GM18502 (cell line): ENCODE measurements at regions not wholly inside any gene's neighbourhood (a gene's known extent, or its start where the extent isn't known, plus 50 kb on each side); places are given as distances from the start of the nearest gene placed in this dataset.

ENCODE experiments used
- ATAC-seq: cut with Tn5 transposase; IDR thresholded peaks from one replicate; pipeline ENCODE4 v1.9.1; 2021; ENCODE audit warnings: mild to moderate bottlenecking; ENCODE audit not compliant: unreplicated experiment, poor library complexity

DNA sequence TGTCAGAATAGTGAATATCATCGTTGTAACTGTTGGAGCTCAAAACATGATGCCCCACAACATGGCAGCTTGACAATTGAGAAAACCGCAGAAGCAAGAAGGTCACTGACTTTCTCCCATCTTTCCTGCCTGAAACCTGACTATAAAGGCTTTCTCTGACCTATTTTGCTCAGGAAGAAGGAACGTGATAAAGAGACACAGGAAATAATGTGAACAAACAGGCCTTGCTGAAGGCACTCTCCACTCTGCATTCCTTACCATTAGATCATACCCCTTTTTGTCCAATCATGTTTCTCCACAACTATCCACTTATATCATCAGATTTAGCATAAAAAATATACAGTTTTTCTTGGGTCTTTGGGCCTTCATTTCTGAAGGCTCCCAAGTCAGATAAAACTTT is 916.8 kb downstream of the METTL15 start:
- no peak for ATAC-seq

DNA sequence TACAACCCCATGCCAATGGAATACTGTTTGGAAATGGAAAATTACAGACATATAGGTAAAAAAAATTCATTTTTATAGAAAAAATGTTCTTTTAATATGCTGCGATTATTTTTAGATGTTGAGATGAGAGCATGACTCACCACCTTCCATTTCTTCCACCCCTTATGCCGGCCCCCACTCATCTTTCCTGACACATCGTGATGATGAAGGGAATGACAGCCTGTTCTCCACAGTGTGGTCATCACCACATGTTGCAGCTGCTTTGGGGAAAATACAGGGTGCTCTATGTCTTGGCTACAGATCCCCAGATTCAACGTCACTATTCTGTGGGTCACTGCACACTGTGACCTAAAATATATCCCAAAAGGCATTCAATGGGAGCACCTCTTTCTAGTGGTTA is 916.2 kb downstream of the METTL15 start:
- no peak for ATAC-seq

GRCh38 chr11:29023761-29024160 is 915.6 kb downstream of the METTL15 start:
- ATAC-seq = no peak

DNA sequence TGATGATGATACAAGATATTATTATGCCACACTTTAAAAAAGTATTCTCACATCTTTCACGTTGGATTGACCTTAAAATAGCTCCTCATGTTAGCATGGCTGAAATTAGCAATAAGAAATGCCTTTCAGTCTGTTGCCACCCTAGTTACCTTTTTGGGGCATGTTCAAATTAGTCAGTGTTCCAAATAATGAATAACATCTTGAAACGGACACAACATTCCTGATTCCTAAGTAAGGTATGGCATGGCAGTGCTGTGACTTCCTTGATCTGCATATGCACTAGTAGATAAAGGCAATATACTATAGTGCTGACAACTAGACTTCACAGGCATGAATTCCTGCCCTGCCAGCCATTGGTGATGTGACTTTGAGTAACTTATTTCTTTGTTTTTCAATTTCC is 914.5 kb downstream of the METTL15 start:
- ATAC-seq = no peak

DNA sequence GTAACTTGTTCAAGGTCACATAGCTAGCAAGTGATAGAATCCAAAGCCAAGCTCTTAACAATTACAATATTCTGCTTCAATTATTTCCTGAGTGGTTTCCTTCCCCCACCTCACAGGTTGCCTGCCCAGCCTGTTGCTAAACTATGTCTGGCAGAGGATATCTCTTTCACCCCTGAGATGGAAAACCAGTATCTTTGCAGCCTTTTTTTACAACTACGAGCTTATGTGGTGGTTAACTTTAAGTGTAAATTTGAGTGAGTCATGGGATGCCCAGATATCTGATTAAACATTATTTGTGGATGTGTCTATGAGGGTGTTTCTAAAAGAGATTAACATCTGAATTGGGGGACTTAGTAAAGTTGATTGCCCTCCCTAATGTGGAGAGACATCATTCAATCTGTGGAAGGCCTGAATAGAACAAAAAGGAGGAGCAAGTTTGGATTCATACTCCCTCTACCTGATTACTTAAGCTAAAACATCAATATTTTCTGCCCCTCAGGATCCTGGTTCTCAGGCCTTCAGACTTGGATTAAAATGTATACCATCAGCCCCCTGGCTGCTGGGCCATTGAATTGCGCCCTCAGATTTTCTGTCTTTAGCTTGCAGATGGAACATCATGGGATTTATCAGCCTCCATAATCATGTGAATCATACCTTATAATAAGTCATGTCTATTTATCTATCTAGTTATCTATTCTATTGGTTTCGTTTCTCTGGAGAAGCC is 911.9 kb downstream of the METTL15 start:
- ATAC-seq = no peak

DNA sequence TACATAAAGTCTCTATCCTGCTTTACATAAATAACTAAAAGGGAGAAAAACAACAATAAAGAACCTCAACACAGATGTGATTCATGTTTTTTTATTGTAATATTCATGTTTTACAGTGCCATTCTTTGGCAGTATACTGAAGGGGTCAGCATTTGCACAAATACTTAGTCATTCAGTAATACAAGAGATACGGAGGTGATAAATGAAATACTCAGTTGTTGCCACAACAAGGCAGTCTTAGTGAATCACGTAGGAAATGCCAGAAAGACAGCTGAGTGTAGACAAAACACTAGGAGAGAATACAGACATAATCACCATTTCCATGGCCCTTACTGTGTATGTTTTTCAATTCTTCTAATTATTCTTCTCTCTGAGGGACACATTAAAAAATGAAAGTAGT is 910.4 kb downstream of the METTL15 start:
- ATAC-seq = no peak

DNA sequence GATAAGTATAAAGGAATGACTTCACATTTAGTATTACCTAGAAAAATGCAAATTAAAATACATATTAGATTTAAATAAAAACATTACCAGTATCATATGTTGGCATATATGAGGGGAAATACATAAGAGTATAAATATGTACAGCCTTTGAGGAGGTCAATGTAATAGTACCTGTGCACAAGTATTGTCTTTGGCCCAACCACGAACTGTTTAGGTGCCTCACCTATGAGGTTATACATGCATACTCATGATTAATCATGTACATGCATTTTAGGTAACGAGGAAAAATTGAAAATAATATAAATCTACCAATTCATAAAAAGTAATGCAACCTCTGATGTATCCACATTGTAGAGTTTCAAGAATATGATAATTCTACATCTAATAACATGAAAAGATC is 909.8 kb downstream of the METTL15 start:
- no peak for ATAC-seq

DNA sequence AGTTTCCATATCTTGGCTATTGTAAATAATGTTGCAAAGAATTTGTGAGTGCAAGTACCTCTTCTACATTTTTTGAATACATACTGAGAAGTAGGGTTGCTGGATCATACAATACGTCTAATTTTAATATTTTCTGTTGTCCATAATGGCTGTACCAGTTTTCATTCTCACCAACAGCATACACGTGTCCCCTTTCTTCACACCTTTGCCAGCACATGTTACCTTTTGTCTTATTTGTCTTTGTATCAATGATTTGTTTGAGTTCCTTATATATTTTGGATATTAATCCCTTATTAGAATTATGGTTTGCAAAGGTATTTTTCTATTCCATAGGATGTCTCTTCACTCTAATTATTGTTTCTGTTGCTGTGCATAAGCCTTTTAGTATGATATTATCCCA is 904.3 kb downstream of the METTL15 start:
- ATAC-seq = no peak

- ATAC-seq = no peak
Observed at GRCh38 chr11:29009426-29009825, 901.2 kb downstream of the METTL15 start.

GRCh38 chr11:29008481-29008880 is 900.3 kb downstream of the METTL15 start:
- no peak for ATAC-seq

GRCh38 chr11:29006668-29007067 is 898.5 kb downstream of the METTL15 start:
- ATAC-seq = no peak

DNA sequence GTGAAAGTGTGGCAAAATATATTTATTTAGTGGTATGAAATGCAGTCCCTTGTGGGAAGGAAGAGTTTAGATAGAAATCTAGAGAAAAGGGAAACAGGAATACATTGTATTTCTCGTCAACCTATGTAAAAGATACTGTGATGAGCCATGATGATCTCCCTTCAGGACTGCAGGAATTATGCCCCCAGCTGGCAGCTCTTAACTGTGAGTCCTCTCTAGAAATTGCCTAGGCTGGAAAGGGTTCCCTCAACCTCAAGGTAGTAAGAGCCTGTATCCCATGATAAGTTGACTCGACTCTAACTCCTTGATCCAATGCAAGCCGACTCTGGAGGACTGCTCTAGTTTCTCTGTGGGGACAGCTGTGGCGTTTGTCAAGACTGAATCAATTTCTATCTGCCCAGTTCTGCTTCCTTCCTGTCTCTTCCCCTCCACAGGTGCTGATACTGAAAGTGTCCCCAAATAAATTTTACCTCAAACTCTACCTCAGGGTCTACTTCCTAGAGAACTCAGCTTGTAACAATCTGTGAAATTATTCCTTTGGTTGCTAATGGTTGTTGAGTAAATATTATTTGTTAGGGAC is 897.3 kb downstream of the METTL15 start:
- ATAC-seq = no peak

DNA sequence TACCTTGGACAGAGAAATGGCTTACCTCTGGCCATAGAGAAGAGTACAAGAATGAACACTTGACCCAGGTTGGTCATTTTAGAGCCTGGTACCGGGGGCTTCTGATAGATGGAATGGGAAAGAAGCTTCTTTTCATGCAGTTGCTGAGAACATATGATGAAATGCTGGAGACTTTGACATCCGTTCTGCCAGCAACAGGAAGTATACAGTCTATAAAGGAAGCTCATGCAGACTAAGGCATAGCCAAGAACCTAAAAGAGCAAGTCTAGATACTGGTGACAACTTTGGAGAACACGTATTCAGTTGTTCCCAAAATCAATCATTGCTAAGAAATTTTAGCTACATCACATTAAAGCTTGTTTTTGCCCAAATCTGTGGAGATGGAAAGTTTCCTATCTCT is 894.6 kb downstream of the METTL15 start:
- no peak for ATAC-seq

DNA sequence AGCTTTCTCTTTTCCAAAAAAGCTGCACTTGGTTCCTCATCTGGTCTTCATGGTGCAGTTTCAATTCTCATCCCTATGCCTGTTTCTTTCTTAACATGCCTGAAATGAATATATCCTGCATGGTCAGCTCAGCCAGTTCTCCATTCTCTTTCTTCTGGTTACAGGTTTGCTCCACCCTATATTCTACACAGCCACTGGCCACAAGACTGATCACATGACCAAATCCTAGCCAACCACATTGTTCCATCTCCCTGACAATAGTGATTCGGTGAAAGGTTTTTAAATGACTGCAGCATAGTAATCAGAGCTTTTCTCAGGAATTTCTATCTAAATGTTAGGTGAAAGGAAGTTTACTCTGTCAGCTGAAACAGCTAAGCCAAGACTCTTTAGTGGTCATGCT is 891.4 kb downstream of the METTL15 start:
- ATAC-seq = no peak

DNA sequence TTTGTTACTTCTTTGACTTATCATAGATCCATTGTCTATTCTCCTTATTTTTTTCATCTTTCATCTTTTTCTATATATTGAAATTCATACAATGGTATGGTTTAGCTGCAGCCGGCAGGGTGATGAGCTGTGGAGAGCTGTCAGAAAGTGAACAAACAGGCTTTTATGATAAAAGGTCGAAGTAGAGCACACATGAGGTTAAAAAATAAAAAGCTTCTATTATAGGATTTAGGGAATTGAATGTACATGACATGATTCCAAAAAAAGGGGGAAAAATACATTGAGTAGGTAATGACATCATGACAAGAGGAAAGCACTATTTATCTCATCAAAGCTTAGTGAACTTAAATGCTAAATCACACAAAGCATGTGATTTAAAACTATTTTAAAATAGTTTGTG is 884.8 kb downstream of the METTL15 start:
- ATAC-seq = no peak

- no peak for ATAC-seq
Observed at GRCh38 chr11:28984231-28984630, 876.0 kb downstream of the METTL15 start.

GRCh38 chr11:28983780-28984179 is 875.6 kb downstream of the METTL15 start:
- ATAC-seq = no peak

DNA sequence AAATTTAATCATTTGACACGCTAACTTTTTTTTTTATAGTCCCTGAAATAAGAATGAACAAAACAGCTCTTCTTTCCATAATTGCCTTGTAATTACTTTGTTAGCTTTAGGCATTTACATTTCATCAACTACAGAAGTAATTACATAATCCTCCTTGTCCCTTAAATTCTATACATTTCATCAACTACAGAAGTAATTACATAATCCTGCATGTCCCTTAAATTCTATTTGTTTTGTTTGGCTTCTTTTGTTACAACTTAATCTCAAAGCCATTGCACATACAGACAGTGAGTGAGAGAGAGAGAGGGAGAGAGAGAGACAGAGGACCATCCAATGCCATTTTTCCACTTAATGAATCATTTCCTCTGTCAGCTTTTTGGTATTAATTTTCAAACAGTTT is 873.2 kb downstream of the METTL15 start:
- ATAC-seq = no peak

- no peak for ATAC-seq
Observed at GRCh38 chr11:28976801-28977145, 868.6 kb downstream of the METTL15 start.

DNA sequence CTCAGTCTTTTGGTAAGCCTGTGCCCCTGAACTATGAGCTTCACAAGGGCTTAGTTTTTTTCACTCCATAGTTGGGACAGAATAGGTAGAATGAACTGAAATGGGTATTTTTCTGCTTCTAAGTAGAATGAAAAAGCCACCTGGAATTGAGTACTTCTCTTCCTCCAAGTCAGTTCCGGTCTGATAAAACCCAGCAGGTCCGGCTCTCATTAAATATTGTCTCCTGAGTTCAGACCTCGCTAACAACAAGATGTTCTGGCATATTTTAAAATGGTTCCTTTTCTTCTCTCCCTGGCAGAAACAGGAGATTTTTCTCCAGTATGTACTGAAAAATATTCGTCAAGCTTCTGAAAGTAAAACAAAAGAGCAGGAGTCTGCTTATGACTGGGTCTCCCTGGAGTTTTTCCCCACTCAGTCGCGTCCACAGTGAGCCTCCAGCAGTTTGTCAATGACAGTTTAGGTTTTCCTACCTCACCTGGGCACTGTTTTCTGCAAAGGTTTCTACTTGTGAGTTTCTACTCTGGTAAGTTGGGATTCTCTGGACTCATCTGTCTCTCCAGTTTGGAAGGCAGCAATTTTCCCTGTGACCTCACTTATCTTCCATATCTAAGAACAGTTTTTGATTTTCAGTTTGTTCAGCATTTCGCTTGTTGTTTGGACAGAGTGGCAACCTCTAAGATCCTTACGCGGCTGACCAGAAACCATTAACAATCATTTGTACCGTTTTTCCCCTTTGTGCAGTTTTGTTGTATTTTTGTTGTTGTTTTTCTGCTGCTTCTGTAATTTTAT is 868.0 kb downstream of the METTL15 start:
- no peak for ATAC-seq

DNA sequence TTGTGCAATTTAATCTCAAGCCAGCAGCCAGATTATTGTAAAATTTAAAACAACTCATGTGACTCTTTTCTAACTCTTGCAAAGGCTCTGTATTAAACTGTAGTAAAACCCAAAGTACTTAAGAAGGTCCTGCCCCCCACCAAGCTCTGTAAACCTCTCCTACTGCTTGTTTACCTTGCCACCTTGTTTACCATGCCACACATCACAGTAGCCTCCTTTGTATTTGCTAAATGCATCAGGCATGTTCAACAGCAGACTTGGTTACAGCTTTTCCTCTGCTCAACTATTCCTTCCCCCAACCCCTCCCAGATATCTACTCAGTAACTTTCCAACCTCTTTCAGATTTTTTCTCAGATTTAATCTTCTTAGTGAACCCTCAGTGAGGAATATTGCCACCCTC is 861.6 kb downstream of the METTL15 start:
- no peak for ATAC-seq

DNA sequence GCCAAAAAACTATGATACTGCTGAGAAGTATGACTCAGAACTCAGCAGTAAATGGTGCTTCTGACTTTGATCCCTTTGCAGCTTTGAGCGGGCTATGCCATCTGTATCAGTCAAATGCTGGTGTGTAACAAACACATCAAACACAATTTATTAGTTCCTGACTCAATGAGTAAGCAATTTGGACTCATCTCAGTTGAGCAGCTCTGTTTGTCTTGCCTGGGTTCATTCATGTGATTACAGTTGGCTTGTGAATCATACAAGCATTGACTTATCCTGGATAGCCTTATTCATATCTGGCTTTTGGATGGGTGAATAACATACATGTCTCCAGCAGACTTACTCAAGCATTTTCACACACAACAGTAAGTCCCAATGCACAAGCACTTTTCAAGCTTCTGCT is 858.8 kb downstream of the METTL15 start:
- ATAC-seq = no peak
